Large intestine (tissue), 3 donors: ENCODE measurements at regions not wholly inside any gene's neighbourhood (a gene's known extent, or its start where the extent isn't known, plus 50 kb on each side); places are given as distances from the start of the nearest gene placed in this dataset.

Experiments used
- DNase-seq, 2 donors: peaks; one replicate each; pipeline versions ENCODE4 v3.0.0 to v3.0.0-alpha.2; 2013
- H3K27ac ChIP-seq: one replicate; pipeline ENCODE4 v1.5.1; 2013; ENCODE audit warnings: low read length
- H3K27me3 ChIP-seq: 2 replicates; pipeline ENCODE4 v1.6.1; 2013; ENCODE audit warnings: low read length; ENCODE audit not compliant: control insufficient read depth, insufficient read depth
- H3K36me3 ChIP-seq: 2 replicates; pipeline ENCODE4 v1.6.1; 2013; ENCODE audit warnings: low read length; ENCODE audit not compliant: control insufficient read depth, insufficient read depth
- H3K4me1 ChIP-seq: one replicate; pipeline ENCODE4 v1.6.1; 2013; ENCODE audit warnings: low read length; ENCODE audit not compliant: control insufficient read depth, insufficient read depth
- H3K4me3 ChIP-seq: one replicate; pipeline ENCODE4 v1.5.1; 2013; ENCODE audit warnings: low read length
- H3K9me3 ChIP-seq: one replicate; pipeline ENCODE4 v1.6.1; 2013; ENCODE audit warnings: mild to moderate bottlenecking, low read depth, low read length, moderate library complexity; ENCODE audit not compliant: control insufficient read depth
- WGBS: methylation state at CpG from one replicate; pipeline ENCODE4 v1.1.5; 2013; ENCODE audit warnings: low lambda C conversion rate; ENCODE audit not compliant: insufficient coverage; 5-methylcytosine and 5-hydroxymethylcytosine counted together

GRCh38 chr9:108056805-108057386 lies 567.3 kb upstream of the KLF4 start:
- WGBS: 83% methylated on average over 1 of the region's 1 CpG
- no peaks in the 10 kb centered on the region for H3K27me3 ChIP-seq
- H3K36me3 ChIP-seq: no peaks in the 10 kb centered on the region
- DNase-seq: no peak
- no peak overlapping the region for H3K4me3 ChIP-seq
- peaks cover 6% of the 10 kb centered on the region for H3K4me1 ChIP-seq
- H3K9me3 ChIP-seq: no peaks in the 10 kb centered on the region
- H3K27ac ChIP-seq: no peak overlapping the region

- H3K27ac ChIP-seq: no peak overlapping the region
- DNase-seq: no peak
- H3K4me1 ChIP-seq: peaks cover 6% of the 10 kb centered on the region
- H3K27me3 ChIP-seq: no peaks in the 10 kb centered on the region
- H3K36me3 ChIP-seq: no peaks in the 10 kb centered on the region
- H3K9me3 ChIP-seq: no peaks in the 10 kb centered on the region
- H3K4me3 ChIP-seq: no peak overlapping the region
- 91% methylated on average over 1 of the region's 6 CpGs for WGBS
These were observed 566.7 kb upstream of the KLF4 start for GRCh38 chr9:108056084-108056804.

DNA sequence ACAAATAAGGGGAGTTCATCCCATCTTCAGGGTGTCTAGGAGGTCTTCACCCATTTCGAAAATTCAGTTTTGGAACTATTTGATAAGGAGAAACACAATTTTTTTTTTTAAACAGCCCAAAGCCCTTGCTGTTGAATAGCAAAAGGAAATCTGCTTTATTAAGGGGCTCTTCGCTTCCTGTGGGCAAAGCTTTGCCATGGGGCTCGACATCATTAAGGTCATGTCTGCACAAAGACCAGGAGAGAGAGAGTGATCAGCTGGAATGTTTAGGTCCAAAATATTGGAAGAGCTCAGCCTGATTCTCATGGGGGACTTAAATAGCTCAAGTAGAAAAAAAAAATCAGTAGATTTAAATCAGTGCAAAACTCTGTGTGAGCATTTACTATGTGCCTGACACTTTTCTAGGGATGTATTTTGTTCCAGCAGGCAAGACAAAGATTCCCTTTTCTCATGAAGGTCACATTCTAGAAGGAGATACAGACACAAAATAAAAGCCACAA lies 564.6 kb upstream of the KLF4 start:
- DNase-seq: no peak
- Histone ChIP-seq H3K36me3 (no peaks in the 10 kb centered on the region), H3K4me1 (peaks cover 6% of the 10 kb centered on the region), H3K27ac (no peak overlapping the region), H3K27me3 (no peaks in the 10 kb centered on the region), H3K9me3 (no peaks in the 10 kb centered on the region), H3K4me3 (no peak overlapping the region)
- WGBS: no CpG with 5 or more reads among the region's 3 CpGs

- no peaks in the 10 kb centered on the region for H3K27me3 ChIP-seq
These were observed 564.0 kb upstream of the KLF4 start for GRCh38 chr9:108053555-108054061.

GRCh38 chr9:108052431-108053080 lies 563.0 kb upstream of the KLF4 start:
- Histone ChIP-seq H3K9me3 (no peaks in the 10 kb centered on the region), H3K27me3 (no peaks in the 10 kb centered on the region), H3K27ac (no peak overlapping the region), H3K4me1 (peaks cover 6% of the 10 kb centered on the region), H3K36me3 (no peaks in the 10 kb centered on the region), H3K4me3 (no peak overlapping the region)
- no CpG with 5 or more reads among the region's 7 CpGs for WGBS
- no peak for DNase-seq

More at GRCh38 chr9:108053555-108054061, 564.0 kb upstream of the KLF4 start:
- Histone ChIP-seq H3K4me3 (no peak overlapping the region), H3K9me3 (no peaks in the 10 kb centered on the region), H3K4me1 (peaks cover 6% of the 10 kb centered on the region), H3K27ac (peak overlapping the region; percentile 15), H3K36me3 (no peaks in the 10 kb centered on the region)
- WGBS: 40% methylated on average over 2 of the region's 12 CpGs
- peak in 1 of 2 donors; percentile 75 for DNase-seq

DNA sequence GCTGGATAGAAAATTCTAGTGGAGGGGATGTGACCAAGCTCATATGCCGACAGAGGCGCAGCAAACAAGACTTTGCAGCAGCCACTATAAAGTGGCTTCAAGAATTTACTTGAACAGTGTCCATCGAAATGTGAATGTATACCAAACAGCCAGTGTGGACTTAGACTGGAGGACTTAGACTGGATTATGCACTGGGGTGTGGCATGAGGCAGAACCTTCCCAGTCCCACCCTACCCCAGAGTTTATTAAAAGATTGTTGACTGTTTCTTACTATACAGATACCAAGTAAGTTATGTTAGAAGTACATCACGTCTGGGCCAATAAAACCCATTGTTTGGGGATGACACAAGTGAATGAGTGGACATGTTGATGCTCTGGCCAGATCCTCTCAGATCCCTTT lies 561.3 kb upstream of the KLF4 start:
- DNase-seq: peak in 1 of 2 donors; percentile 18
- H3K4me1 ChIP-seq: peaks cover 6% of the 10 kb centered on the region
- no peak overlapping the region for H3K4me3 ChIP-seq
- WGBS: no CpG with 5 or more reads among the region's 4 CpGs
- no peaks in the 10 kb centered on the region for H3K9me3 ChIP-seq
- H3K27ac ChIP-seq: no peak overlapping the region
- no peaks in the 10 kb centered on the region for H3K27me3 ChIP-seq
- no peaks in the 10 kb centered on the region for H3K36me3 ChIP-seq

DNA sequence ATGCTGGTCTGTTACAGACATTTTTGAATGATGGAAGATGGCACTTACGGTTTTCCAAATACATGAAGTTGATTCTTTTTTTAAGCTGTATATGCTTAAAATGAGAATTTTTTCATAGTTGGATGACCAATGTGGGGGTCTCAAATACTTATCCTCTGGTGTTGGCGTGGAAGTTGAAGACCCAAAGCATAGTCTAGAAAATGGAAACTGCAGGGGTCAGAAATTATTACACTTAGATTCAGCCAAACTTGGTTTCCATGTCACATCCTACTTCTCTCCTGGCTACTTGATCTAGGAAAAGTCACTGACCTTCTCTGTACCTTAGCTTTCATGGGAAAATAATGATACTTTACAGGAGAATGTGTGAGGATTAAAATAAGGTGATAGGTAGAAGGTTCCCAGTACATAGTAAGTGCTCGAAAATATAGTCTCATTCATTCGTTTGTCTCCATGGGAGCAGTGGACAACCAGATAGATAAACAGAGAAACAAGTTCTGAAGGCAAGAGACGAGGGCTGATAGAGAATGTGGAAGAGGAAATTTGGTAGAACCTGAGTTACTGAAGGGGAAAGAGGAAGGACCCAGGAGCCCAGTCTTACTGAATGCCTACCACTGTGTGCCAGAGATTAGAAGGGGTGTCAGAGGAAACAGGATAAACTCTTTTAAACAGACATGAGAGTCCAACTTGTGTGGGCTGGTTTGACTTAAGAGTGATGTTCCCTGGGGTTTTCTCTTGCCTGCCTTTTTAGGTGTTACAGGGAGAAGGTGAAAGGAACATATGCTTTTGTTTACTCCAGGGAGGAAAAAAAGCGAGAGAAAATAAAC lies 560.3 kb upstream of the KLF4 start:
- Histone ChIP-seq H3K27ac (peak overlapping the region; percentile 7), H3K36me3 (no peaks in the 10 kb centered on the region), H3K27me3 (no peaks in the 10 kb centered on the region), H3K9me3 (no peaks in the 10 kb centered on the region), H3K4me1 (peaks cover 6% of the 10 kb centered on the region), H3K4me3 (no peak overlapping the region)
- DNase-seq: no peak
- 93% methylated on average over 3 of the region's 6 CpGs for WGBS

GRCh38 chr9:108049026-108049607 lies 559.5 kb upstream of the KLF4 start:
- Histone ChIP-seq H3K9me3 (no peaks in the 10 kb centered on the region), H3K27me3 (no peaks in the 10 kb centered on the region), H3K27ac (peak overlapping the region; percentile 7), H3K36me3 (no peaks in the 10 kb centered on the region), H3K4me1 (peaks cover 10% of the 10 kb centered on the region), H3K4me3 (no peak overlapping the region)
- peak in 1 of 2 donors; percentile 45 for DNase-seq
- 48% methylated on average over 3 of the region's 7 CpGs for WGBS

GRCh38 chr9:108048406-108049025 lies 558.9 kb upstream of the KLF4 start:
- H3K4me3 ChIP-seq: no peak overlapping the region
- no peaks in the 10 kb centered on the region for H3K36me3 ChIP-seq
- peaks cover 2% of the 10 kb centered on the region for H3K9me3 ChIP-seq
- no peaks in the 10 kb centered on the region for H3K27me3 ChIP-seq
- no peak for DNase-seq
- H3K27ac ChIP-seq: peak overlapping the region; percentile 7
- peaks cover 9% of the 10 kb centered on the region for H3K4me1 ChIP-seq
